IMR-90 (cell line): ENCODE measurements at regions not wholly inside any gene's neighbourhood (a gene's known extent, or its start where the extent isn't known, plus 50 kb on each side); places are given as distances from the start of the nearest gene placed in this dataset.

Experiments
- CEBPB ChIP-seq: IDR thresholded peaks from 2 replicates; pipeline ENCODE4 v1.6.1; 2012; ENCODE audit warnings: low read depth, low read length, improper control_type of control experiment
- FOS ChIP-seq: fragments of 150-350 bp; IDR thresholded peaks from 2 replicates; pipeline ENCODE4 v1.6.1; 2016; ENCODE audit warnings: low read depth, low read length
- MAFK ChIP-seq: IDR thresholded peaks from 2 replicates; pipeline ENCODE4 v1.6.1; 2012; ENCODE audit warnings: low read depth, low read length, improper control_type of control experiment
- MAZ ChIP-seq: IDR thresholded peaks from 2 replicates; pipeline ENCODE4 v1.6.1; 2012; ENCODE audit warnings: low read depth, mild to moderate bottlenecking, low read length, improper control_type of control experiment, moderate library complexity, borderline replicate concordance
- MXI1 ChIP-seq: IDR thresholded peaks from 2 replicates; pipeline ENCODE4 v1.6.1; 2012; ENCODE audit warnings: low read depth, mild to moderate bottlenecking, low read length, moderate library complexity, borderline replicate concordance
- NFE2L2 ChIP-seq: fragments of 150-350 bp; IDR thresholded peaks from 2 replicates; pipeline ENCODE4 v1.6.1; 2016; ENCODE audit warnings: low read depth, mild to moderate bottlenecking, low read length
- POLR2A ChIP-seq: IDR thresholded peaks from 2 replicates; pipeline ENCODE4 v1.6.1; 2012; ENCODE audit warnings: mild to moderate bottlenecking, low read depth, low read length
- RAD21 ChIP-seq: IDR thresholded peaks from 2 replicates; pipeline ENCODE4 v1.6.1; 2012; ENCODE audit warnings: low read length, improper control_type of control experiment
- RCOR1 ChIP-seq: IDR thresholded peaks from 2 replicates; pipeline ENCODE4 v1.6.1; 2012; ENCODE audit warnings: mild to moderate bottlenecking, low read length, improper control_type of control experiment; ENCODE audit not compliant: insufficient replicate concordance
- SMC3 ChIP-seq: fragments of 150-350 bp; IDR thresholded peaks from 2 replicates; pipeline ENCODE4 v1.6.1; 2016; ENCODE audit warnings: low read depth, mild to moderate bottlenecking, antibody characterized with exemption, low read length, moderate library complexity
- USF2 ChIP-seq: fragments of 150-350 bp; IDR thresholded peaks from 2 replicates; pipeline ENCODE4 v1.6.1; 2017; ENCODE audit warnings: mild to moderate bottlenecking, antibody characterized with exemption, low read length, low read depth
- TF ChIP-seq, protein P1 (sequence below): conservative IDR thresholded peaks from 2 replicates; pipeline ENCODE4 v1.5.1; 2012; ENCODE audit warnings: mild to moderate bottlenecking, low read depth, low read length, improper control_type of control experiment

GRCh38 chr9:80550181-80550580 is 978.4 kb downstream of the TLE4 start:
- TF ChIP-seq, protein P1, sequence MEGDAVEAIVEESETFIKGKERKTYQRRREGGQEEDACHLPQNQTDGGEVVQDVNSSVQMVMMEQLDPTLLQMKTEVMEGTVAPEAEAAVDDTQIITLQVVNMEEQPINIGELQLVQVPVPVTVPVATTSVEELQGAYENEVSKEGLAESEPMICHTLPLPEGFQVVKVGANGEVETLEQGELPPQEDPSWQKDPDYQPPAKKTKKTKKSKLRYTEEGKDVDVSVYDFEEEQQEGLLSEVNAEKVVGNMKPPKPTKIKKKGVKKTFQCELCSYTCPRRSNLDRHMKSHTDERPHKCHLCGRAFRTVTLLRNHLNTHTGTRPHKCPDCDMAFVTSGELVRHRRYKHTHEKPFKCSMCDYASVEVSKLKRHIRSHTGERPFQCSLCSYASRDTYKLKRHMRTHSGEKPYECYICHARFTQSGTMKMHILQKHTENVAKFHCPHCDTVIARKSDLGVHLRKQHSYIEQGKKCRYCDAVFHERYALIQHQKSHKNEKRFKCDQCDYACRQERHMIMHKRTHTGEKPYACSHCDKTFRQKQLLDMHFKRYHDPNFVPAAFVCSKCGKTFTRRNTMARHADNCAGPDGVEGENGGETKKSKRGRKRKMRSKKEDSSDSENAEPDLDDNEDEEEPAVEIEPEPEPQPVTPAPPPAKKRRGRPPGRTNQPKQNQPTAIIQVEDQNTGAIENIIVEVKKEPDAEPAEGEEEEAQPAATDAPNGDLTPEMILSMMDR, result no peak
- TF ChIP-seq MAZ, result no peak
- TF ChIP-seq POLR2A, result no peak
- no peak for TF ChIP-seq NFE2L2
- no peak for TF ChIP-seq MXI1
- TF ChIP-seq USF2, result no peak
- no peak for TF ChIP-seq CEBPB
- no peak for TF ChIP-seq RCOR1
- no peak for TF ChIP-seq SMC3
- no peak for TF ChIP-seq FOS
- TF ChIP-seq RAD21, result no peak
- TF ChIP-seq MAFK, result no peak
